SU-DHL-6 (cell line): ENCODE measurements at regions not wholly inside any gene's neighbourhood (a gene's known extent, or its start where the extent isn't known, plus 50 kb on each side); places are given as distances from the start of the nearest gene placed in this dataset.

Experiments
- EZH2phosphoT487 ChIP-seq: fragments of 200-600 bp; sonication (generic), shearing (Covaris generic); conservative IDR thresholded peaks from 2 replicates; pipeline ENCODE4 v1.6.1; 2018; ENCODE audit warnings: mild to moderate bottlenecking, antibody characterized with exemption, low read length, moderate library complexity, mixed read lengths
- TF ChIP-seq, protein P1 (sequence below): fragments of 200-600 bp; sonication (generic); IDR thresholded peaks from one replicate; pipeline ENCODE4 v1.5.1; 2017; ENCODE audit warnings: antibody characterized with exemption, mild to moderate bottlenecking, low read length, moderate library complexity; ENCODE audit not compliant: insufficient read depth, poor library complexity, severe bottlenecking

DNA sequence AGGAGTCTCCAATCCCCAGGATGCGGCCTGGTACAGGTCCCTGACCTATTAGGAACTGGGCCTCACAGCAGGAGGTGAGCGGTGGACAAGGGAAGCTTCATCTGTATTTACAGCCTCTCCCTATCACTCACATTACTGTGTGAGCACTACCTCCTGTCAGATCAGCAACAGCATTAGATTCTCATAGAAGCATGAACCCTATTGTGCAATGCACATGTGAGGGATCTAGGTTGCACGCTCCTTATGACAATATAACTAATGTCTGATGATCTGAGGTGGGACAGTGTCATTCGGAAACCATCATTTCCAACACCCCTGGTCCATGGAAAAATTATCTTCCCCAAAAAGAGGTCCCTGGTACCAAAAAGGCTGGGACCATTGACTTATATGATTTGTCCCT, 1000.5 kb downstream of the FLRT2 start:
- TF ChIP-seq, protein P1, sequence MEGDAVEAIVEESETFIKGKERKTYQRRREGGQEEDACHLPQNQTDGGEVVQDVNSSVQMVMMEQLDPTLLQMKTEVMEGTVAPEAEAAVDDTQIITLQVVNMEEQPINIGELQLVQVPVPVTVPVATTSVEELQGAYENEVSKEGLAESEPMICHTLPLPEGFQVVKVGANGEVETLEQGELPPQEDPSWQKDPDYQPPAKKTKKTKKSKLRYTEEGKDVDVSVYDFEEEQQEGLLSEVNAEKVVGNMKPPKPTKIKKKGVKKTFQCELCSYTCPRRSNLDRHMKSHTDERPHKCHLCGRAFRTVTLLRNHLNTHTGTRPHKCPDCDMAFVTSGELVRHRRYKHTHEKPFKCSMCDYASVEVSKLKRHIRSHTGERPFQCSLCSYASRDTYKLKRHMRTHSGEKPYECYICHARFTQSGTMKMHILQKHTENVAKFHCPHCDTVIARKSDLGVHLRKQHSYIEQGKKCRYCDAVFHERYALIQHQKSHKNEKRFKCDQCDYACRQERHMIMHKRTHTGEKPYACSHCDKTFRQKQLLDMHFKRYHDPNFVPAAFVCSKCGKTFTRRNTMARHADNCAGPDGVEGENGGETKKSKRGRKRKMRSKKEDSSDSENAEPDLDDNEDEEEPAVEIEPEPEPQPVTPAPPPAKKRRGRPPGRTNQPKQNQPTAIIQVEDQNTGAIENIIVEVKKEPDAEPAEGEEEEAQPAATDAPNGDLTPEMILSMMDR, result no peak
- TF ChIP-seq EZH2phosphoT487, result no peak
